ENCODE measurements at regions not wholly inside any gene's neighbourhood (a gene's known extent, or its start where the extent isn't known, plus 50 kb on each side); places are given as distances from the start of the nearest gene placed in this dataset.

DNA sequence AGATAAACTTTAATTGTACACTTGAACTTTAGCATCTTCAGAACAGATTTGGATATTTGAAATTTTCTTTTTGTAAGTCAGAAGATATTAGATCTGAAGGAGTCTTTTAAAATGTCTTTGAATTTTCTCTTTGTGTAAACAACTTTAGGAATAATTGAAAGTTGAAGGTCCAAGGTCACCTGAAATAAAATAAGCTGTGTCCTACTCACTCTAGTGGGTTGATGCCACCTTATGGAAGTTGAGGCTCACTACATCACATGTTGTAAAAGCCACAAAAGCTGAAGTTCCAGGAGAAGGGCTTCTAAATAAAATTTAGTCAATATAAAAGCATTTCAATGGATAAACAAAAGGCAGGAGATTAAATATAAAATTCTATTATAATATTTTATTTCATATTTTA is 122.0 kb upstream of the ATXN7L3B start:
- DNase-seq: peak; percentile 9

- DNase-seq: no peak
Measured at GRCh38 chr12:74418573-74418972, 119.1 kb upstream of the ATXN7L3B start.

DNA sequence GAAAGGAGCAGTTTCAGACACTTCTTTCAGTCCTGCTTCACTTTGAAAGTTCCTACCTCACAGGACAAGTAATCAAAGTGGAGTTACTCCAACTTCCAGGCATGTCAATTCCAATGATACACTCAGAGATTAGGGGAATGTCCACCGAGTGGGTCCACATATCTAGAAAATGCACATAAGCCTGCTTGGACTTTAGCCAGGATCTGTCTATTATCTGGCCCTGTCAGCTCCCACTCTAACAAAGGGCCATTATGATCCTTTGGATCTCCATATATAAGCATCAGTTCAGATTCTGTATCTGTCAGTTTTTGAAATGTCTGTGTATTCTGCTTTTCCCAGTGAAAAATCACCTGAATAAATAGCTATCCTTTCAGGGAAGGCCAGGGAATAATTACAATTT is 112.9 kb upstream of the ATXN7L3B start:
- no peak for DNase-seq

DNA sequence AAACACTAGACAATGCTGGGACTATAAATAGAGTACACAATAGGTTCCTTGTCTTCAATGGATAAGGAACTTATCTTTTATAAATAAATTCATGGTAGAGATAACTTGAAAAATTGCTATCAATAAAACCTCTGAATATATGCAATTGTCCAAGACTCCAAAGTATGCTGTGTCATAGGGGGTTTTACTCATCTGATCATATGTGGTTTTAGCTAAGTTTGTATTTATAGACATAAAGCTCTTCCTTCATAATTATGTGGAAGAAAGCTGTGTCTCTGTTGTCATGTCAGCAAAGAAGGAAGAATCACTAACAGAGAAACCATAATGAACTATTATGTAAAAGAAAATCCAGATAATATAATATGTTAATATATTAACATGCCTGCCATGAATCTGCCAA is 111.5 kb upstream of the ATXN7L3B start:
- DNase-seq: no peak

GRCh38 chr12:74429535-74429934 is 108.1 kb upstream of the ATXN7L3B start:
- no peak for DNase-seq

- no peak for DNase-seq
Measured at GRCh38 chr12:74431801-74432200, 105.8 kb upstream of the ATXN7L3B start.

GRCh38 chr12:74440469-74440868 is 97.2 kb upstream of the ATXN7L3B start:
- no peak for DNase-seq

DNA sequence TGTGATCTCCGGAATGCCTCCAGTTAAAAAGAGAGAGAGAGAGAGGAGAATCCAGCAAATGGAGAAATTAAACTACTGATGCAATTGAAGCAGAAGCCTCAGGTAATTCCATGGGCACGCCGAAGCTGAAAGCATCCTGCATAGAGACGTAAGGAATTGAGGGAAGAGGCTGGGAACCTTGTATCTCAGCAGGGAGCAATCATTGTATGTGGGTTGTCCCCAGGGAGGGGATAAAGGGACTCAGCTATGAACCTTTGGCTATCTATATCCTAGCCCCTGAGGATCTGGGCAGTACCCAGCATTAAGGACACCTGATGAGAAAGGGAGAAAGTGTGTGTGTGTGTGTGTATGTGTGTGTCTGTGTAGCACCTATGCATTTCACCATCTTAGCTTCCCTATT is 95.8 kb upstream of the ATXN7L3B start:
- no peak for DNase-seq

DNA sequence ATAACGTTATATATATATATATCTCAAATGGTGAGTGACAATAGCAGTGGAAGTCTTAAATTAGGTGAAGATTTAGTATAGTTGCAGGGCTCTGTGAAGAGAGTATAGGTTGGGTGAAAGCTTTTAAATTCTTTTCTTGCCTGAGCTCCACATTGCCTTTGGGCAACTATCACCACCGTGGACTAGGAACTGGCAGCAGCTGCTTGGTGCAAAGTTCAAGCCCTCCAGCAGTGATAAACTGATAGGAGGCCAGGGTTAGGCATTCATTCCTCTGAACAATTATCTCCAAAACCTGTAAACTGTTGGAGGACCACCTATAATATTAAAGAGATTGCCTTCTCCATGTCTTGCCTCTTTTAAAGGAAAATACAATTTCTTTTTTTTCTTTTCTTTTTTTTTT is 91.2 kb upstream of the ATXN7L3B start:
- no peak for DNase-seq

DNA sequence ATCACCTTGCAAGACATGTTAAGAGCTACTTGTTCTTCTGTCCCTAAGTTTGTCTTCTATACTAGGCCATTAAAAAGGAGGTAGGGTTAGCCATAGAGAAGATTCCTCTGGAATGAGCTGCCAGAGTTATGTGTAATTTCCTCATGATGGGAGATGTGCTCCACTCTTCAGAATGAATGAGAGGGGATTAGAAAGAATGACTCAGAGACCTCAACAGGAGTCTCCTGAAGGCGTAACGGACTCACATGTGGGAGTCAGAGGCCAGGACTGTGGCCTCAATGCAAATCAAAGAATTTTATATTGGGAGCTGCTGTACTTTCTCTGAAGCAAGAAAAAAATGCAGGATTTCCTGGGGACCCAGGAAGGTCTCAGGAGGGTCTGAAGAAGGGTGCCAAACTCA is 87.8 kb upstream of the ATXN7L3B start:
- no peak for DNase-seq

- DNase-seq: no peak
Measured at GRCh38 chr12:74454109-74454508, 83.5 kb upstream of the ATXN7L3B start.

GRCh38 chr12:74455429-74455828 is 82.2 kb upstream of the ATXN7L3B start:
- DNase-seq: no peak

DNA sequence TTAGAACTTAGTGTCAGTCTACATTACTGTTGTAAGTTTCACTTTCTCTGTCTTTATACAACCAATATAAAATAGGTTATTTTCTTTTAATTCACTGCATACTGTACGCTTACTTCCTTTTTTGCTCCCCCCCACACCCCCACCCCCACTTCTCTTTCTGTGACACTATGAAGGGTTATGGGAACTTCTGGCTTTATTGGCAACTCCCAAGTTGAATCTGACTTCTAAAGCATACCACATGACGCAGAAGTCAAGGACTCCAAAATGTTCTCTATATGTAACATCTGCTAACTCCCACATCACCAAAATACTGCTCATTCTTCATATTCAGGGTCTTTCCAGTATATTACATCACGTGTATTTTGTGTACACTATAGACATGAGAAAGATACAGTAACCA is 81.2 kb upstream of the ATXN7L3B start:
- no peak for DNase-seq

GRCh38 chr12:74468401-74468800 is 69.2 kb upstream of the ATXN7L3B start:
- DNase-seq: no peak

GRCh38 chr12:74476234-74476633 is 61.4 kb upstream of the ATXN7L3B start:
- no peak for DNase-seq

DNA sequence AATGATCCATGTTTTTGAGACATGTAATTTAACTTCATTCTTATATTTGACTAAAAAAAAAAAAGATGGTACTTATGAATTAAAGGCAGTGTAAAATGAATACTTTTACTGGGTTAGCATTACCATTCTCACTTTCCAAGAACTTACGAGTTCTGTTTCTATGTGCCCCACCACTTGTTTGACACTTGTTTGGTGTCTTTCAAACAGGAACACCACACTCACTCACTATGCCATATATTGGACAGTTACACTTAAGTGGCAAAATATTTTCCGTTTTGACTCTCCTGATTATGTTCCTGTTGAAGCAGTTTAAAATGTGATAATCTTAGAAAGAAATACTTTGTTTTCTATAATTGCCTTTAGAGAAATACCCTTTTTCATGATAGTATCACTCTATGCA is 56.6 kb upstream of the ATXN7L3B start:
- no peak for DNase-seq

- DNase-seq: no peak
Measured at GRCh38 chr12:74482115-74482514, 55.5 kb upstream of the ATXN7L3B start.

GRCh38 chr12:74483057-74483456 is 54.6 kb upstream of the ATXN7L3B start:
- no peak for DNase-seq
